GM23338 (cell line): ENCODE measurements at regions not wholly inside any gene's neighbourhood (a gene's known extent, or its start where the extent isn't known, plus 50 kb on each side); places are given as distances from the start of the nearest gene placed in this dataset.

ENCODE experiments used
- ATAC-seq: fragments of 200-7000 bp; cut with Tn5 transposase; 3 replicates; pipeline ENCODE4 v1.9.1; 2020
- DNase-seq: peaks from one replicate; pipeline ENCODE4 v3.0.0-alpha.2; 2015; ENCODE audit warnings: low spot score
- H2AFZ ChIP-seq: fragments of 200-600 bp; sonication (generic); 2 replicates; pipeline ENCODE4 v1.8.0; 2016; ENCODE audit warnings: antibody characterized with exemption, mild to moderate bottlenecking, moderate library complexity
- H3F3A ChIP-seq: fragments of 200-600 bp; sonication (generic); replicated peaks from 2 replicates; pipeline ENCODE4 v1.8.0; 2017; ENCODE audit warnings: antibody characterized with exemption, mixed run types, low read depth
- H3K27ac ChIP-seq: fragments of 200-600 bp; sonication (generic); 2 replicates; pipeline ENCODE4 v1.6.1; 2016; ENCODE audit warnings: low read depth
- H3K27me3 ChIP-seq: fragments of 200-600 bp; sonication (generic); 2 replicates; pipeline ENCODE4 v1.8.0; 2016; ENCODE audit warnings: mild to moderate bottlenecking, mixed run types, moderate library complexity; ENCODE audit not compliant: insufficient read depth
- H3K36me3 ChIP-seq: fragments of 200-600 bp; sonication (generic); 2 replicates; pipeline ENCODE4 v1.8.0; 2016; ENCODE audit warnings: mild to moderate bottlenecking; ENCODE audit not compliant: insufficient read depth
- H3K4me1 ChIP-seq: fragments of 200-600 bp; sonication (generic); 2 replicates; pipeline ENCODE4 v1.8.0; 2016; ENCODE audit warnings: mild to moderate bottlenecking, moderate library complexity; ENCODE audit not compliant: insufficient read depth
- H3K4me2 ChIP-seq: fragments of 200-600 bp; sonication (generic); 2 replicates; pipeline ENCODE4 v1.7.1; 2017; ENCODE audit warnings: mixed run types
- H3K4me3 ChIP-seq: fragments of 200-600 bp; sonication (generic); 2 replicates; pipeline ENCODE4 v1.6.1; 2016; ENCODE audit warnings: mixed run types
- H3K79me2 ChIP-seq: fragments of 200-600 bp; sonication (generic); replicated peaks from 2 replicates; pipeline ENCODE4 v1.8.0; 2017; ENCODE audit warnings: mild to moderate bottlenecking; ENCODE audit not compliant: insufficient read depth
- H3K9me2 ChIP-seq: fragments of 200-600 bp; sonication (generic); 2 replicates; pipeline ENCODE4 v1.8.0; 2017; ENCODE audit not compliant: insufficient read depth
- H4K20me1 ChIP-seq: fragments of 200-600 bp; sonication (generic); replicated peaks from 2 replicates; pipeline ENCODE4 v1.8.0; 2017; ENCODE audit warnings: mild to moderate bottlenecking; ENCODE audit not compliant: insufficient read depth
- H3K27ac Mint-ChIP-seq: 2 replicates; pipeline ENCODE4 v1.8.0; 2020; ENCODE audit warnings: inconsistent platforms, mild to moderate bottlenecking, moderate library complexity, mixed read lengths
- H3K27me3 Mint-ChIP-seq: 3 replicates; pipeline ENCODE4 v1.8.0; 2022; ENCODE audit warnings: low read depth, mild to moderate bottlenecking, moderate library complexity, mixed read lengths, inconsistent platforms; ENCODE audit not compliant: insufficient read depth, poor library complexity
- H3K36me3 Mint-ChIP-seq: 3 replicates; pipeline ENCODE4 v1.8.0; 2021; ENCODE audit warnings: low read depth, mild to moderate bottlenecking, inconsistent platforms, moderate library complexity, mixed read lengths
- H3K4me1 Mint-ChIP-seq: 3 replicates; pipeline ENCODE4 v1.8.0; 2020; ENCODE audit warnings: mild to moderate bottlenecking, inconsistent platforms, mixed read lengths
- H3K4me3 Mint-ChIP-seq: 3 replicates; pipeline ENCODE4 v1.8.0; 2021; ENCODE audit warnings: moderate library complexity, mild to moderate bottlenecking, inconsistent platforms, mixed read lengths
- H3K9me3 Mint-ChIP-seq: 3 replicates; pipeline ENCODE4 v1.8.0; 2020; ENCODE audit warnings: moderate library complexity, mild to moderate bottlenecking, inconsistent platforms, mixed read lengths
- CREB1 ChIP-seq: fragments of 250-450 bp; sonication (Bioruptor Pico); IDR thresholded peaks from 2 replicates; pipeline ENCODE4 v1.5.0; 2020; ENCODE audit warnings: low read depth, mild to moderate bottlenecking, moderate library complexity
- CTCF ChIP-seq, 2 experiments: fragments of 200-600 bp in 1 of 2; sonication (generic) in 1 of 2; conservative IDR thresholded peaks; 2 replicates each; pipeline versions ENCODE4 v1.5.1 to v1.6.1; 2016 to 2017; ENCODE audit warnings: antibody characterized with exemption in 2 of 2, low read depth in 2 of 2, mild to moderate bottlenecking in 2 of 2, moderate library complexity in 1 of 2
- EZH2 ChIP-seq: fragments of 200-600 bp; sonication (generic); IDR thresholded peaks from one replicate; pipeline ENCODE4 v1.8.0; 2017; ENCODE audit warnings: antibody characterized with exemption, mild to moderate bottlenecking, low read depth; ENCODE audit not compliant: unreplicated experiment
- EZH2phosphoT487 ChIP-seq: fragments of 200-600 bp; sonication (generic); IDR thresholded peaks from one replicate; pipeline ENCODE4 v1.8.1; 2018; ENCODE audit warnings: antibody characterized with exemption; ENCODE audit not compliant: unreplicated experiment
- JUNB ChIP-seq: IDR thresholded peaks from one replicate; pipeline ENCODE4 v1.6.1; 2016; ENCODE audit warnings: antibody characterized with exemption; ENCODE audit not compliant: unreplicated experiment
- NANOG ChIP-seq: IDR thresholded peaks from 2 replicates; pipeline ENCODE4 v1.6.1; 2016; ENCODE audit warnings: antibody characterized with exemption, borderline replicate concordance
- REST ChIP-seq: IDR thresholded peaks from one replicate; pipeline ENCODE4 v1.6.1; 2018; ENCODE audit warnings: antibody characterized with exemption; ENCODE audit not compliant: unreplicated experiment
- STAT1 ChIP-seq: IDR thresholded peaks from one replicate; pipeline ENCODE4 v1.6.1; 2016; ENCODE audit warnings: antibody characterized with exemption; ENCODE audit not compliant: unreplicated experiment
- ZNF114 ChIP-seq: fragments of 250-450 bp; sonication (Bioruptor Pico); IDR thresholded peaks from 2 replicates; pipeline ENCODE4 v1.5.0; 2020; ENCODE audit warnings: mild to moderate bottlenecking, moderate library complexity
- ZNF331 ChIP-seq: fragments of 250-450 bp; sonication (Bioruptor Pico); IDR thresholded peaks from 2 replicates; pipeline ENCODE4 v1.5.0; 2020; ENCODE audit warnings: low read depth, mild to moderate bottlenecking, moderate library complexity
- ZNF462 ChIP-seq: fragments of 250-450 bp; sonication (Bioruptor Pico); IDR thresholded peaks from 2 replicates; pipeline ENCODE4 v1.5.0; 2020; ENCODE audit warnings: mild to moderate bottlenecking, moderate library complexity

- H3K9me3 Mint-ChIP-seq, result peaks cover 82% of the 10 kb centered on the region
Measured at GRCh38 chr2:4898706-4899105, 793.5 kb upstream of the SOX11 start.

More at GRCh38 chr2:4898706-4899105, 793.5 kb upstream of the SOX11 start:
- Histone ChIP-seq H3K27me3 (no peaks in the 10 kb centered on the region), H3K9me2 (no peaks in the 10 kb centered on the region), H3K27ac (no peak overlapping the region), H2AFZ (no peak overlapping the region), H4K20me1 (no peaks in the 10 kb centered on the region), H3K4me3 (no peak overlapping the region), H3F3A (no peaks in the 10 kb centered on the region), H3K4me2 (no peak overlapping the region), H3K79me2 (no peaks in the 10 kb centered on the region), H3K36me3 (no peaks in the 10 kb centered on the region; the same call in 1 of the 2 replicates), H3K4me1 (no peaks in the 10 kb centered on the region)
- no peak for DNase-seq
- Mint-ChIP-seq H3K36me3 (0 out of 3 replicates have a peak, but pooled peaks cover 3% of the 10 kb centered on the region), H3K27me3 (no peaks in the 10 kb centered on the region), H3K4me1 (no peaks in the 10 kb centered on the region), H3K27ac (no peak overlapping the region), H3K4me3 (no peak overlapping the region)
- no peak for ATAC-seq
- TF ChIP-seq REST (no peak), NANOG (no peak), ZNF331 (CRISPR knock-in tag) (no peak), EZH2phosphoT487 (no peak), ZNF114 (CRISPR knock-in tag) (no peak), JUNB (no peak), STAT1 (no peak), ZNF462 (CRISPR knock-in tag) (no peak), EZH2 (no peak), CTCF (conservative IDR thresholded peaks at IDR 0.05; ENCODE audit: low read depth in 2 of 2) (no peak), CREB1 (CRISPR knock-in tag) (no peak)
